KBM-7 (cell line): ENCODE measurements at regions not wholly inside any gene's neighbourhood (a gene's known extent, or its start where the extent isn't known, plus 50 kb on each side); places are given as distances from the start of the nearest gene placed in this dataset.
A peak's percentile ranks its signal among the peaks of the same experiment; 100 is the strongest.
"Not testable (repeated sequence)": the region's sequence is repeated elsewhere in the genome, so short reads cannot be mapped to it uniquely, and the experiment has no call there.

Experiments
- DNase-seq: peaks from one replicate; pipeline ENCODE4 v3.0.0-alpha.2; 2015
- in situ Hi-C: fragments of 300-500 bp; cut with MboI; formaldehyde crosslinking; loops from 2 replicates; pipeline ENCODE4 v1.14.3; 2020; ENCODE audit warnings: low sequenced_read_pairs, low pct_unique_long_range_greater_than_20kb, mixed read lengths

- in situ Hi-C loops, result no loop called here
- DNase-seq, result no peak
These were observed 238.2 kb upstream of the FAM3C start for GRCh38 chr7:121634356-121634755.

GRCh38 chr7:121633186-121633585, 237.1 kb upstream of the FAM3C start:
- in situ Hi-C loops, result no loop called here
- DNase-seq, result no peak

- DNase-seq, result no peak
- in situ Hi-C loops, result no loop called here
These were observed 228.8 kb upstream of the FAM3C start for GRCh38 chr7:121624958-121625357.

DNA sequence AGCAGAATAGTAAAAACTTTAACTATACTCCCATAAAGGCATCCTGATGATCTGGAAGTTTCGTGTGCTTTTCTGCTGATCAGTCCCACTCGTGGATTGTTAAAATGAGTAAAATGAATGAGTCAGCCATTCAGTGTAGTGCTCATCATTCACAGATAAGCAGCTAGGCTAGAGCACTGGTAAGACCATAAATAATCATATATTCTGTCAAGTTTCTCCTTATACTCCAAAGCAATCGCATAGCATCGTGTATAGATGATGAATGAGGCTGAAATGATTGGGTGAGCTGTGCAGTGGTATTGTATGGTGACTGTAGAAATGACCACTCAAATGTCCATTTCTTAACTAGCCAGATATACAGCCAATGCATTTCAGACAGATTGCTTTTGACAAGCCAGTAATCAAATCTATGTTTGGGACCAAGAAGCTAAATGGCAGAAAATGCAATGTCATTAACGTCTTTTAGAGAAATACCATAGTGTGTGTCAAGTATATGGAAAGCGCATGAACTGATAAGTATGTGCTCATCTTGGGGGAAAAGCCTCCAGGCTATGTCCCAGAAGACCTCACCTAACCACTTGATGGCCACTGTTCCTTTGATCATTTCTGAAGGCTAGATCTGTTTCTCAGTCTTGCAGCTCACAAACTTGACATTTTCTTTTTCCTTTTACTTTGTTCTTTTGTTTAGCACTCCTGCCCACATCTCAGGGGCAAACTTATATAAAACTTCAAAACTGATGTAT, 227.2 kb upstream of the FAM3C start:
- DNase-seq, result no peak

DNA sequence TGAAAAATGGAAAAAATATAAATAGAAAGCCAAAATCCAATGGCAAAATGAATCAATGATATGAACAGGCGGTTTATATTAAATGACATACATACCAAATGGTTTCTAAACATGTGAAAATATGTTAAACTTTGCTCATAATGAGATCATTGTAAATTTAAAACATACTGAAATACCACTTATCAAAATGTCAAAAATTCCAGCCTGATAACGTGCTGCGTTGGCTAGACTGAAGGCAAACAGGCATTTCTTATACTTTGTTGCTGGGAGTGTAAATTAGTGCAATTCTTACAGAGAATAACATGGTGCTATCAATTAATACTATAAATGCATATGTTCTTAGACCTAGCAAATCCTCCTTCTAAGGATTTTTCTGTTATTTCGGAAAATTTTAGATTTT, 225.8 kb upstream of the FAM3C start:
- in situ Hi-C loops, result no loop called here
- no peak for DNase-seq

More for the DNA sequence above, 227.2 kb upstream of the FAM3C start:
- in situ Hi-C loops, result no loop called here

GRCh38 chr7:121620953-121621606, 225.0 kb upstream of the FAM3C start:
- DNase-seq, result no peak
- in situ Hi-C loops, result no loop called here

GRCh38 chr7:121620206-121620605, 224.1 kb upstream of the FAM3C start:
- no peak for DNase-seq
- in situ Hi-C loops, result no loop called here

DNA sequence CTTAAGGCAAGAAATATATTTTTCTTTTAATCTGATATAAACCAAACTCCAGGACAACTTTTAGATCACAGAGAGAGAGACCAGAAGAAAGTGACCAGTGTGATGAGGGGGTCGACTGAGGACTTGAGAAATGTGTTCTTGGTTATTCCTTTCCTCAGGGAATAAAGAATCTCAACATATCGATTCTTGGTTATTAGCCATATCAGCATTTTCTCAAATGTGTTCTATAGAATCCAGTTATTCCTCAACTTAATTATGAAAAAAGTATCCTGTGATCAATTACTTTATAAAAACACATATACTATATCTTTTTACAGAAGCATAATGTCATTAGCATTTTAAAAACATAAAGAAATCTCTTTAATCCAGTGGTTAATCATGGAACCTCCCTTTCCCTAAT, 222.1 kb upstream of the FAM3C start:
- DNase-seq, result no peak
- in situ Hi-C loops, result no loop called here

DNA sequence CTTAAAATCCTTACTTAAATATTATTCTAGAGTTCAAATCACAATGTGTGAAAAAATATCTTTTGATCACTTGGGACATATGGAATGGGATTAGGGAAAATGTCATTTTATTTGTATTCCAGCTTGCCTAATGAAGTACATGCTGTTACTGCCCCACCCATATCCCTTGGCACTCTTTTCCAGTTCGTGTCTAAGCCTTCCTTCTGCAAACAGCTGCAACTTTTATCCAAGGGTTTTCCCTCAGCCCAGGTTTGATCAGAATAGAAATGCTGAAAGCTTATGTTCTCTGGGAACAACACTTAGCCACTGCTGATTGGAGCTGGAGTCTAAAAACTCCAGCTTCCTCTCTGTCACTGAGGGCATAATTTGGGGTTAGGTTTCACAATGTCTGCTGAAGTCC, 214.1 kb upstream of the FAM3C start:
- in situ Hi-C loops, result no loop called here
- no peak for DNase-seq

DNA sequence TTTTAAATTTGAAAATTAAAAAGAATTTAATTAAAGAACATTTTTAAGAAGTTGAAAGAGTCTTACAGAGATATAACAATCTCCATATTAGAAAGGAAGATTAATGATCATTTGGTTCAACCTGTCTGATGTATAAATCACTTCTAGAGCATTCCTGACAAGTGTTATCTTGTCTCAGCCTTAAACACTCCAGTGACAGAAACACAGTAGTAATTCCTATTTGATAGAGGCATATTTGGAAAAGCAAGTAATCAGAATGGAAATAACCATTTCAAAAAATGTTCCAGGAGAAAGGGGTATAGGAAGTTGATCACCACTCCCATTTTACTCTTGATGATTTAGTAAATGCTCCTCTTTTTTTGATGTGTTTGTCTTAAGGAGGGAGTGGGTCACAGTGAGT, 213.1 kb upstream of the FAM3C start:
- in situ Hi-C loops, result no loop called here
- no peak for DNase-seq

DNA sequence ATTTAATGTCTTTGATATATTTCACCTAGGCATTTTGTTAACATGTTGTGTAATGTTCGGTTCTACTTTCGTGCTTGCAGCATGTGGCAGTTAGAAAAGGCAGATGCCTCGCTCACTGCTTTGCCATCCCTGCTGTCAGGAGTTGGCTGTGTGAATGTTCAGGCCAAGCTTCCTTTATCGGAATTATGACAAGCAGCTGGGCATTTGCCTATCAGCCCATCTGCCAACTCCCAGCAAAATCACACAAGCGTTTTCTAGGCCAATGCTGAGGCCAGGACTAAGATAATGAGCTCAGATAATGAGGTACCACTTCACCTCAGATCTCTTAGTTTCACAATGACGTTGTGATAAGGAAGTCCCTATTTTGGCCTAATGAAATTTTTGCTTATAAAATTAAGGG, 212.7 kb upstream of the FAM3C start:
- no peak for DNase-seq
- in situ Hi-C loops, result no loop called here

GRCh38 chr7:121608183-121608582, 212.1 kb upstream of the FAM3C start:
- in situ Hi-C loops, result not testable (repeated sequence)
- DNase-seq, result peak; percentile 35

DNA sequence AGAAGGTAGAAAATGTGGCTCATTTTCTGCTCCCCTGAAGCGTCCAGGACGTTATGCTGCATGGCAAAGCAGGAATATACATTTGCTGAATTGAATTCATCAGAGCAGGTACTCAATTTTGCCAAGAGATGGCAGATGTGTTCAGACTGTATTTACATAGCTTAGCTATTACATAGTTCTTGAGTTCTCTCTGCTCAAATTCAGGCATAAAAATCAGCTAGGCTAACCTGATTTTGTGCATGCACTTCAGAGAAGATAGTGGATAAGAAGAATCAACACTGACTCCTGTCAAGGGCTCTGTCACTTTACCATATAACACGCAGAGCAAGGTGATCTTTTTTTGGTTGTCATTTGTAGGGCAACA, 209.2 kb upstream of the FAM3C start:
- in situ Hi-C loops, result no loop called here

DNA sequence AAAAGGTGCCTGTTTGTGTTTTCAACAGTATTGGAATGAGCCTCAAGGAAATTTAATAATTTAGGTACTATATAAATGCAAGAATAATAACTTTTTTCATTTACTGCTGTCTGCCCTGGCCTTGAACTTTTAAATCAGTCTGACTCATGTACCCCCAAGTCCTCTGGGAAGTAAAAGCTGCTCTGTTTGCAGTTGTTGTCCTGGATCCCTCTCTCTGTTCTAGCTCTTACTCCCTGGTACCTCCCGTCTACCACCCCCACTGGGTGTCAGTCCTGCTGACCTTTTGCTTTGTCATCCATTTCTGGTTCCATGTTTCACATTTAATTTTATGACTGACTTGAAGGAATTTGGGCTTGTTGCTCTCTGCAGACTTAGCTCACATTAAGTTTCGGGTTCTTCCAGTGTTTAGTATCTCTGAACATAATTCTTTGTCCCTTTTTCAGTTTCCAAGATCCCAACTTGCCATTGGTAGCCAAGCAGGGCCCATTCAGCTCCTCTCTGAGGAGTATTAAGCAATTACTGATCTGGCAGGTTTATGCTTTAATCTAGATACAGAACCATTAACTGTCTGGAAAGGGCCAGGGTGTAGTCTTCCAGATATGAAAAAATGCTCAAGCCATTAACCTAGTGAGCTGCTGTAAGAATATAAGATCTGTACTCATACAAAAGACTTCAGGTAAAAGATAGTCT, 208.7 kb upstream of the FAM3C start:
- DNase-seq, result no peak
- in situ Hi-C loops, result no loop called here

More for the DNA sequence above, 209.2 kb upstream of the FAM3C start:
- DNase-seq, result no peak

DNA sequence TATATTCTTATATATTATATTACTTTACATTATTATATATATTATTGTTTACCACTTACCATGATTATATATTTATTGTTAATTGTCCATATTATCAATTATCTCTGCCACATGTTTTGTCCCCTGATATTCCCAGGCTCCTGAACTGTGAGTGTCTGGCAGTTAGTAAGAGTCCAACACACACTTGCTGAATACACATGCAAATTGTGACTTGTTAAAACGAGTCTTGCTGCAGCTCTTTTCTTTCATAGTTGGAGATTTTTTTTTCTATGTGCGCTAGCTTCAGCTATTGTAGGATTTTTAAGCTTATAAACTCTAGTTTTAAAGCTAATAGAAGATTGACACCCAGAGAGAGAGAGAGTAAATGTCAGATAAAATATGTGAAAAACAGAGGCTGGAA, 207.8 kb upstream of the FAM3C start:
- DNase-seq, result no peak
- in situ Hi-C loops, result no loop called here

DNA sequence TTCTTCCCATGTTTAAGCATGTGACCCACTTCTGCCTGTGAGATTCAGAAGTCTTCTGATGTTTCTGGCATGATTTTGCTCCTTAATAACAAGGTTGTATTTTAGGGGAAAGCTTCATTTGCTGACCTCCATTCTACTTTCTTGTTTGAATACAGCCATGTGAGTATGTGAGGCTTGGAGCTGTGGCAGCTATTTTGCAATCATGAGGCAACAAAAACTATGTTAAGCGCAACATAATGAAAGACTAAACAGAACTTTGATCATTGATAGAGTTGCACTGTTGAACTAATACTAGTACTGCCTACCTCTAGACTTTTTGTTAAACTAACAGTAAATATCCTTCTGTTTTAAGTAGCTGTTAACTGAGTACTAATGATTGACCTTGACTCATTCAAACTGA, 203.8 kb upstream of the FAM3C start:
- no peak for DNase-seq
- in situ Hi-C loops, result no loop called here

DNA sequence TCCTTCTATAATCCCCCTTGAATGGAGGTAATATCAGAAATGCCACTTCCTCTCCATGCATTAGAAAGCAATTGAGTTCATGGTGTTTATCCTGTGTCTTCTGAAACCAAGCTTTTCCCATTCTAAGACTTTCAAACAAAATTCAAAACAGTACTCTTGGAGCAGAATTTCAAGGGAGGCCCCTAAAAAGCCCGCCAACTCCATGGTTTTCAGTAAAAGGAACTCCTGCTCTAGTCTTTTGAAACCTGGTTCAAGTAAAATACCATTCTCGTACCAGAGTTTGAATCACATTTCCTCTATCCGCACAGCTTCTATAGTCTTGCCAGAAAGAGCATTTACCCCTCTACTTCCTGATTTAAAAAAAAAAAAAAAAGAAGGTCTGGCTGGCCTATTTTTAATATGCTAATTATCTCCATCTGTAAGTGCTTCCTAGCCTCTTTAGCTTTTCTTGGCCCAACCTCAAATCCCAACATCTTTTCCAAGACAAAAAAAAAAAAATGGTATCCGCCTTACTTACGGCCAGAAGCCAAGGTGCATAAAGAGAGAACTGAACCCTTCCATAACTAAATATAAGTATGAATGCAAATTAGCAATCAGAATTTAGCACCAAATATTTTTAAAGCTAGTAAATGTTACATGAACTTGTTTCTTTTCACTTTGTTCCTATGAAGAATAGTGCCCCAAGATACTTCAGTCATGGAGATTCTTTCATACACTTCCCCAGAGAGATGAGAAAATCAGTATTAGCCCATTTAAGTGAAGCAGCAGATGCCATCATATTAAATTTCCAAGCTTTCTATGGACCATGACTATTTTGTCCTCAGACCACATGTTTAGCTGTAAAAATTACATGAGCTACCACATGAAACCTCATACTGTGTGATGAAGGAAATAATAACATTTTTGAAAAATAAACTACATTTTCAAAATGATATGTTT, 199.9 kb upstream of the FAM3C start:
- in situ Hi-C loops, result no loop called here
- no peak for DNase-seq

- in situ Hi-C loops, result no loop called here
- DNase-seq, result no peak
These were observed 195.8 kb upstream of the FAM3C start for GRCh38 chr7:121591926-121592325.

GRCh38 chr7:121587435-121587834, 191.3 kb upstream of the FAM3C start:
- DNase-seq, result no peak
- in situ Hi-C loops, result no loop called here
